OCI-LY3 (cell line): ENCODE measurements at regions not wholly inside any gene's neighbourhood (a gene's known extent, or its start where the extent isn't known, plus 50 kb on each side); places are given as distances from the start of the nearest gene placed in this dataset.

Source experiments
- EZH2phosphoT487 ChIP-seq: fragments of 200-600 bp; shearing (Covaris generic); IDR thresholded peaks from 2 replicates; pipeline ENCODE4 v1.6.1; 2018; ENCODE audit warnings: antibody characterized with exemption, mixed run types, low read depth
- TF ChIP-seq, protein P1 (sequence below): fragments of 200-600, 300-600 bp; sonication (generic); IDR thresholded peaks from 2 replicates; pipeline ENCODE4 v1.5.1; 2014; ENCODE audit warnings: antibody characterized with exemption, low read length, low read depth

DNA sequence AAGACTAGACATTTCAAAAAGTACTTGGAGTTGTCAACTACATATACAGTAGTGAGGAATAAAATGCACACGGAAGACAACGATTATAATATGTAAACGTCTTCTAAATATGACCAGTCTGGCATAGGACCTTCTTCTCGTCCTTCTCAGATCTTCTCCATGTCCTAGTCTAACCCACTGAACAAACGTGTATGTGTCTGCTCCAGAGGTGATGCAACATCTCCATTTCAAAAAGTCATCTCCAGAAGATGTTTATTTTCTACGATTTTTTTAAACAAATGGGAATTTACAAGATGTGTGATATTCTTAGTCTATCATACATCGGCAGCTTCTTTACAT lies 89.9 kb downstream of the GPX5 start:
- TF ChIP-seq, protein P1, sequence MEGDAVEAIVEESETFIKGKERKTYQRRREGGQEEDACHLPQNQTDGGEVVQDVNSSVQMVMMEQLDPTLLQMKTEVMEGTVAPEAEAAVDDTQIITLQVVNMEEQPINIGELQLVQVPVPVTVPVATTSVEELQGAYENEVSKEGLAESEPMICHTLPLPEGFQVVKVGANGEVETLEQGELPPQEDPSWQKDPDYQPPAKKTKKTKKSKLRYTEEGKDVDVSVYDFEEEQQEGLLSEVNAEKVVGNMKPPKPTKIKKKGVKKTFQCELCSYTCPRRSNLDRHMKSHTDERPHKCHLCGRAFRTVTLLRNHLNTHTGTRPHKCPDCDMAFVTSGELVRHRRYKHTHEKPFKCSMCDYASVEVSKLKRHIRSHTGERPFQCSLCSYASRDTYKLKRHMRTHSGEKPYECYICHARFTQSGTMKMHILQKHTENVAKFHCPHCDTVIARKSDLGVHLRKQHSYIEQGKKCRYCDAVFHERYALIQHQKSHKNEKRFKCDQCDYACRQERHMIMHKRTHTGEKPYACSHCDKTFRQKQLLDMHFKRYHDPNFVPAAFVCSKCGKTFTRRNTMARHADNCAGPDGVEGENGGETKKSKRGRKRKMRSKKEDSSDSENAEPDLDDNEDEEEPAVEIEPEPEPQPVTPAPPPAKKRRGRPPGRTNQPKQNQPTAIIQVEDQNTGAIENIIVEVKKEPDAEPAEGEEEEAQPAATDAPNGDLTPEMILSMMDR: no peak
- TF ChIP-seq EZH2phosphoT487: no peak
